DOHH2 (cell line): ENCODE measurements at regions not wholly inside any gene's neighbourhood (a gene's known extent, or its start where the extent isn't known, plus 50 kb on each side); places are given as distances from the start of the nearest gene placed in this dataset.

Source experiments
- H3F3A ChIP-seq: fragments of 200-600 bp; sonication (generic), shearing (Covaris generic); 2 replicates; pipeline ENCODE4 v1.6.0; 2016; ENCODE audit warnings: antibody characterized with exemption, mild to moderate bottlenecking; ENCODE audit not compliant: control insufficient read depth, insufficient read depth
- H3K27ac ChIP-seq: fragments of 200-600 bp; sonication (generic); 2 replicates; pipeline ENCODE4 v1.5.1; 2014; ENCODE audit warnings: low read depth, mild to moderate bottlenecking, low read length, moderate library complexity
- H3K27me3 ChIP-seq: fragments of 200-600 bp; sonication (generic); 2 replicates; pipeline ENCODE4 v1.6.1; 2014; ENCODE audit warnings: mild to moderate bottlenecking, low read length, mixed read lengths; ENCODE audit not compliant: control insufficient read depth
- H3K36me3 ChIP-seq: fragments of 200-600 bp; sonication (generic); 2 replicates; pipeline ENCODE4 v1.6.1; 2014; ENCODE audit warnings: mild to moderate bottlenecking, low read length, moderate library complexity, mixed read lengths; ENCODE audit not compliant: control insufficient read depth
- H3K4me1 ChIP-seq: fragments of 200-600 bp; sonication (generic); 2 replicates; pipeline ENCODE4 v1.6.1; 2014; ENCODE audit warnings: mild to moderate bottlenecking, low read length, mixed read lengths; ENCODE audit not compliant: control insufficient read depth
- H3K4me2 ChIP-seq: fragments of 200-600 bp; sonication (generic); 2 replicates; pipeline ENCODE4 v1.6.0; 2014; ENCODE audit warnings: mild to moderate bottlenecking, low read length, moderate library complexity
- H3K4me3 ChIP-seq: fragments of 200-600 bp; sonication (generic); 2 replicates; pipeline ENCODE4 v1.5.1; 2014; ENCODE audit warnings: mild to moderate bottlenecking, low read length, mixed read lengths
- H3K79me2 ChIP-seq: fragments of 200-600 bp; sonication (generic); 2 replicates; pipeline ENCODE4 v1.6.1; 2014; ENCODE audit warnings: mild to moderate bottlenecking, low read length, mixed read lengths; ENCODE audit not compliant: control insufficient read depth
- H3K9me2 ChIP-seq: fragments of 200-600 bp; sonication (generic); replicated peaks from 2 replicates; pipeline ENCODE4 v1.6.1; 2014; ENCODE audit warnings: mild to moderate bottlenecking, low read length, mixed read lengths; ENCODE audit not compliant: control insufficient read depth
- H3K9me3 ChIP-seq: fragments of 200-600 bp; sonication (generic); 2 replicates; pipeline ENCODE4 v1.6.1; 2014; ENCODE audit warnings: antibody characterized with exemption, low read length, mixed read lengths; ENCODE audit not compliant: control insufficient read depth, insufficient read depth
- H4K20me1 ChIP-seq: fragments of 200-600 bp; sonication (generic); 2 replicates; pipeline ENCODE4 v1.6.0; 2014; ENCODE audit warnings: low read depth, mild to moderate bottlenecking, antibody characterized with exemption, low read length, moderate library complexity; ENCODE audit not compliant: control insufficient read depth, insufficient read depth
- EZH2phosphoT487 ChIP-seq: fragments of 200-600 bp; sonication (generic); IDR thresholded peaks from 2 replicates; pipeline ENCODE4 v1.6.1; 2017; ENCODE audit warnings: borderline replicate concordance, mild to moderate bottlenecking, antibody characterized with exemption, low read length, moderate library complexity, mixed read lengths
- TF ChIP-seq, protein P1 (sequence below): fragments of 200-600 bp; sonication (generic); IDR thresholded peaks from one replicate; pipeline ENCODE4 v1.5.1; 2014; ENCODE audit warnings: antibody characterized with exemption, mild to moderate bottlenecking, low read depth, low read length; ENCODE audit not compliant: poor library complexity, severe bottlenecking

DNA sequence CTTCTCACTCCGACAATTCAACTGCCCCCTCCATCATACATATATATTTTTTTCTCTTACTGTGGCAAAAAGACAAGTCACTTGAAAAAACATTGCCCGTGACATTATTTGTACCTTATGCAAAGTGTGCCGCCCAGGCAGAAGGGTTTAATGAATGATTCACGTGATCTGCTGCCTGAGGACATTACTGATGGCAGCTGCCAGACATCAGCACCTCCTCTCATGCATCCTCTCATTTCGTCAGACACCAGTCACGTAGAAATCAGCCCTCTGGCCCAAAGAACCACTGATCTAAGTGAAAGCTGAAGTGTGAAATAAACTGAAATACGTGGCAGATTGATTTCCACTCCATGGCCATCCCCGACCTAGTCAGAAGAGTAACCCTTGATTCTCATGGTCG lies 218.8 kb upstream of the PDE10A start:
- no peaks in the 10 kb centered on the region for H3K36me3 ChIP-seq
- H3K27me3 ChIP-seq = no peaks in the 10 kb centered on the region

DNA sequence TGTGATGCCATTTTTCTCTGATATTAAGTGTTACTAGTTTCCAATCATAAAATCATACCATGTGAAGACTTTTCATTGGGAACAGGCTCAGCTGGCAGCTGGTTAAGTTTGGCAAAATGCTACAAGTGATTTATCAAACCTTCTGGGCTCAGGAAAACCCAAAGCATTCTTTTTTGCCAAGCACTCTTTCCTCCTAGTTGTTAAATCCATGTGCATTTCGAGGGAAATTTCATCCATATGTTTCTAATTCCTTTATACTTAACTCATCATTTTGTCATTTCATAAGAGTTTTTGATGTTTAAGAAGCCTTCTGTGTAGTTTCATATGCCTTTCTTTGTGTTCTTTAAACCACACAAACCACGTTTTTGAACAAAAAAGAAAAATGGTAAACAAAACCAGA lies 217.6 kb upstream of the PDE10A start:
- peaks cover 4% of the 10 kb centered on the region; the same call in 1 of the 2 replicates for H3K27me3 ChIP-seq
- no peaks in the 10 kb centered on the region for H3K9me2 ChIP-seq
- H3K79me2 ChIP-seq = no peaks in the 10 kb centered on the region
- TF ChIP-seq EZH2phosphoT487 = no peak
- TF ChIP-seq, protein P1, sequence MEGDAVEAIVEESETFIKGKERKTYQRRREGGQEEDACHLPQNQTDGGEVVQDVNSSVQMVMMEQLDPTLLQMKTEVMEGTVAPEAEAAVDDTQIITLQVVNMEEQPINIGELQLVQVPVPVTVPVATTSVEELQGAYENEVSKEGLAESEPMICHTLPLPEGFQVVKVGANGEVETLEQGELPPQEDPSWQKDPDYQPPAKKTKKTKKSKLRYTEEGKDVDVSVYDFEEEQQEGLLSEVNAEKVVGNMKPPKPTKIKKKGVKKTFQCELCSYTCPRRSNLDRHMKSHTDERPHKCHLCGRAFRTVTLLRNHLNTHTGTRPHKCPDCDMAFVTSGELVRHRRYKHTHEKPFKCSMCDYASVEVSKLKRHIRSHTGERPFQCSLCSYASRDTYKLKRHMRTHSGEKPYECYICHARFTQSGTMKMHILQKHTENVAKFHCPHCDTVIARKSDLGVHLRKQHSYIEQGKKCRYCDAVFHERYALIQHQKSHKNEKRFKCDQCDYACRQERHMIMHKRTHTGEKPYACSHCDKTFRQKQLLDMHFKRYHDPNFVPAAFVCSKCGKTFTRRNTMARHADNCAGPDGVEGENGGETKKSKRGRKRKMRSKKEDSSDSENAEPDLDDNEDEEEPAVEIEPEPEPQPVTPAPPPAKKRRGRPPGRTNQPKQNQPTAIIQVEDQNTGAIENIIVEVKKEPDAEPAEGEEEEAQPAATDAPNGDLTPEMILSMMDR = no peak
- H3F3A ChIP-seq = no peaks in the 10 kb centered on the region
- no peak overlapping the region for H3K4me3 ChIP-seq
- no peaks in the 10 kb centered on the region for H3K9me3 ChIP-seq
- H3K27ac ChIP-seq = no peak overlapping the region
- H3K36me3 ChIP-seq = no peaks in the 10 kb centered on the region
- H3K4me2 ChIP-seq = no peak overlapping the region
- H3K4me1 ChIP-seq = peaks cover 3% of the 10 kb centered on the region; the same call in 1 of the 2 replicates
- no peaks in the 10 kb centered on the region for H4K20me1 ChIP-seq

More for the DNA sequence above, 218.8 kb upstream of the PDE10A start:
- TF ChIP-seq EZH2phosphoT487 = no peak
- TF ChIP-seq, protein P1 = no peak
- H3F3A ChIP-seq = no peaks in the 10 kb centered on the region
- no peak overlapping the region for H3K4me3 ChIP-seq
- H3K4me2 ChIP-seq = no peak overlapping the region
- no peaks in the 10 kb centered on the region for H3K79me2 ChIP-seq
- no peaks in the 10 kb centered on the region for H4K20me1 ChIP-seq
- H3K27ac ChIP-seq = no peak overlapping the region
- H3K4me1 ChIP-seq = peaks cover 3% of the 10 kb centered on the region; the same call in 1 of the 2 replicates
- no peaks in the 10 kb centered on the region for H3K9me3 ChIP-seq
- no peaks in the 10 kb centered on the region for H3K9me2 ChIP-seq

DNA sequence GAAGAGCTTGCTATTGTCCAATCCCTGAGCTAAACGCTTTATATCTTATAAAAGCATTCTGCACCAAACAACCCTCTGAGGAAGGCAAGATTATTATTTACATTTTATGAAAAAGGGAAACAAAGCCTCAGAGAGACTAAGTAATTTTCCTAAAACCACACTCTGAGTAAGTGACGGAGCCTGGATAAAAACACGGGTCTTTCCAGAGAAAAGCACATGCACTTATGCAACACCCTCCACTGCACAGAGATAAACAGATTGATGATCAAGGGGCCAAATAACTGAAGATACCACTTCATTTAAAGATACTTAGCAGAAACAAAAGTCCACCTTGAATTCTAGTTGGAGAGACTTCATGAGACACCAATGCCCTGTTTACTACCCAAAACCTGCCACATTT lies 214.7 kb upstream of the PDE10A start:
- Histone ChIP-seq H3K9me3 (no peaks in the 10 kb centered on the region), H3K4me3 (no peak overlapping the region), H3K4me2 (no peak overlapping the region), H3K79me2 (no peaks in the 10 kb centered on the region), H3K27me3 (peaks cover 17% of the 10 kb centered on the region), H3K36me3 (no peaks in the 10 kb centered on the region), H3K4me1 (no peaks in the 10 kb centered on the region), H3K27ac (no peak overlapping the region), H3K9me2 (no peaks in the 10 kb centered on the region), H3F3A (no peaks in the 10 kb centered on the region), H4K20me1 (no peaks in the 10 kb centered on the region)
- no peak for TF ChIP-seq EZH2phosphoT487
- TF ChIP-seq, protein P1 = no peak
